Smooth muscle cell (in vitro differentiated cells): ENCODE measurements at regions not wholly inside any gene's neighbourhood (a gene's known extent, or its start where the extent isn't known, plus 50 kb on each side); places are given as distances from the start of the nearest gene placed in this dataset.

ENCODE experiments used
- DNase-seq: peaks from one replicate; lab custom pipeline; 2025; ENCODE audit not compliant: unreplicated experiment; lab: John Stamatoyannopoulos, UW
- H2AFZ ChIP-seq: fragments of 200-600 bp; sonication (generic); 2 replicates; pipeline ENCODE4 v1.6.0; 2016; ENCODE audit warnings: antibody characterized with exemption, low read depth, mild to moderate bottlenecking
- H3F3A ChIP-seq: fragments of 200-600 bp; sonication (generic); 2 replicates; pipeline ENCODE4 v1.6.0; 2017; ENCODE audit warnings: antibody characterized with exemption, low read depth
- H3K27ac ChIP-seq: fragments of 200-600 bp; sonication (generic); 2 replicates; pipeline ENCODE4 v1.5.1; 2016; ENCODE audit warnings: low read depth, mild to moderate bottlenecking
- H3K27me3 ChIP-seq: fragments of 200-600 bp; sonication (generic); 2 replicates; pipeline ENCODE4 v1.6.1; 2016; ENCODE audit warnings: low read depth, mild to moderate bottlenecking
- H3K36me3 ChIP-seq: fragments of 200-600 bp; sonication (generic); 2 replicates; pipeline ENCODE4 v1.5.1; 2016; ENCODE audit warnings: low read depth
- H3K4me1 ChIP-seq: fragments of 200-600 bp; sonication (generic); 2 replicates; pipeline ENCODE4 v1.5.1; 2016; ENCODE audit warnings: low read depth
- H3K4me2 ChIP-seq: fragments of 200-600 bp; sonication (generic); 2 replicates; pipeline ENCODE4 v1.6.0; 2016; ENCODE audit warnings: mild to moderate bottlenecking
- H3K4me3 ChIP-seq: fragments of 200-600 bp; sonication (generic); 2 replicates; pipeline ENCODE4 v1.5.1; 2016; ENCODE audit warnings: mild to moderate bottlenecking
- H3K79me2 ChIP-seq: fragments of 200-600 bp; sonication (generic); 2 replicates; pipeline ENCODE4 v1.6.0; 2016; ENCODE audit warnings: low read depth, mild to moderate bottlenecking
- H3K9ac ChIP-seq: fragments of 200-600 bp; sonication (generic); 2 replicates; pipeline ENCODE4 v1.6.0; 2016; ENCODE audit warnings: low read depth
- H3K9me3 ChIP-seq: fragments of 200-600 bp; sonication (generic); replicated peaks from 2 replicates; pipeline ENCODE4 v1.5.1; 2016; ENCODE audit warnings: low read depth
- H4K20me1 ChIP-seq: fragments of 200-600 bp; sonication (generic); 2 replicates; pipeline ENCODE4 v1.6.0; 2016; ENCODE audit warnings: low read depth
- CTCF ChIP-seq: fragments of 200-600 bp; sonication (generic); IDR thresholded peaks from 2 replicates; pipeline ENCODE4 v1.5.1; 2017; ENCODE audit warnings: borderline replicate concordance, mild to moderate bottlenecking, antibody characterized with exemption; ENCODE audit not compliant: insufficient read depth, poor library complexity, severe bottlenecking
- WGBS: methylation state at CpG from one replicate; pipeline ENCODE4 v1.1.7; 2016; ENCODE audit warnings: low lambda C conversion rate; 5-methylcytosine and 5-hydroxymethylcytosine counted together

GRCh38 chr2:4909346-4910009 is 782.7 kb upstream of the SOX11 start:
- no peaks in the 10 kb centered on the region for H3K4me1 ChIP-seq
- no peak for DNase-seq
- H4K20me1 ChIP-seq = no peaks in the 10 kb centered on the region
- no peak overlapping the region for H3K9ac ChIP-seq
- no peak overlapping the region for H3K4me3 ChIP-seq
- no peak overlapping the region for H2AFZ ChIP-seq
- TF ChIP-seq CTCF = no peak
- H3K36me3 ChIP-seq = no peaks in the 10 kb centered on the region
- no peak overlapping the region for H3K4me2 ChIP-seq
- H3F3A ChIP-seq = no peaks in the 10 kb centered on the region
- no peak overlapping the region for H3K27ac ChIP-seq
- no peaks in the 10 kb centered on the region for H3K79me2 ChIP-seq
- no peaks in the 10 kb centered on the region for H3K9me3 ChIP-seq
- WGBS = 83% methylated on average over 9 of the region's 9 CpGs
- H3K27me3 ChIP-seq = no peaks in the 10 kb centered on the region

DNA sequence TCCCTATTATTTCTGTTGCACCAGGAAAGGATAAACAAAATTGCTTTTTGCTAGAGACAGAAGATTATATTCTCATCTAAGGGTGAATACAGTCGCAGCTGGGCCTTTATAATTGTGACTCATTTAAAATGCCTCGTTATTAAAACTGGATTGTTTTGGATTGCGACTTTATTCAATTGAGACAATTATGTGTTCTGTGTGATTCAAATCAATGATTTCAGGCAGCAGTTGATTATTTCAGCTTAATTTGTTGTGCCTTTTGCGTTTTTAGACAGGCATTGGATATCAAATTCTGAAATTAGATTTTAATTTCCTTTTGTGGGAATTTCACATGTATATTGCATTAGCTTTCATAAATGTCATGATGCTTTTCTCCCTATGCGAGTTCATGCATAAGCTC is 778.1 kb upstream of the SOX11 start:
- WGBS = 94% methylated on average over 5 of the region's 5 CpGs
- no peaks in the 10 kb centered on the region for H4K20me1 ChIP-seq

DNA sequence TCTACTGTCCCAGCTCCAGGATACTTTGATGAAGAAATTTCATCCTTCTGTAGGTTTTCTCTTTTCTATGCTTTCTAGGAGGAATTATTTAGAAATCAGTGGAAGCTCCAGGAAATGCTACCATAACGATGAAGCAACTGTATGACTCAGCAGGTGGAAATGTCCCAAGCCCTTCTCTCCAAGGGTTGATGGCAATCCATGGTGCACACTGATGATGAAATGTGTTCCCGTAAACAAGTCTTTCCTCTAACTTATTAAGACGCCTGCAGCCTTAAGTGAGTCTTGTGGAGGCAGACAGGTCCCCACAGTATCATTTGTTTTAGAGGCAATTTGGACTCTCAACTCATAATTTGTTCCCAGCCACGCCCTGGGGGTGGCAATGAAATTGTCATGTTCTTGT is 777.6 kb upstream of the SOX11 start:
- Histone ChIP-seq H3K27me3 (no peaks in the 10 kb centered on the region), H3K9me3 (no peaks in the 10 kb centered on the region), H3K9ac (no peak overlapping the region), H3K4me2 (no peak overlapping the region), H3K4me1 (no peaks in the 10 kb centered on the region), H3K36me3 (no peaks in the 10 kb centered on the region), H4K20me1 (no peaks in the 10 kb centered on the region), H3K27ac (no peak overlapping the region), H3K79me2 (no peaks in the 10 kb centered on the region), H2AFZ (no peak overlapping the region), H3K4me3 (no peak overlapping the region), H3F3A (no peaks in the 10 kb centered on the region)
- no peak for DNase-seq
- no peak for TF ChIP-seq CTCF
- WGBS = 56% methylated on average over 4 of the region's 4 CpGs

More for the DNA sequence above, 778.1 kb upstream of the SOX11 start:
- Histone ChIP-seq H3K4me3 (no peak overlapping the region), H2AFZ (no peak overlapping the region), H3K27ac (no peak overlapping the region), H3K4me1 (no peaks in the 10 kb centered on the region), H3K27me3 (no peaks in the 10 kb centered on the region), H3K9ac (no peak overlapping the region), H3K4me2 (no peak overlapping the region), H3K79me2 (no peaks in the 10 kb centered on the region), H3K9me3 (no peaks in the 10 kb centered on the region), H3K36me3 (no peaks in the 10 kb centered on the region), H3F3A (no peaks in the 10 kb centered on the region)
- no peak for DNase-seq
- TF ChIP-seq CTCF = no peak

GRCh38 chr2:4915357-4915756 is 776.8 kb upstream of the SOX11 start:
- WGBS = 84% methylated on average over 2 of the region's 2 CpGs
- Histone ChIP-seq H4K20me1 (no peaks in the 10 kb centered on the region), H3K4me1 (no peaks in the 10 kb centered on the region), H2AFZ (no peak overlapping the region), H3K27me3 (no peaks in the 10 kb centered on the region), H3K36me3 (no peaks in the 10 kb centered on the region), H3F3A (no peaks in the 10 kb centered on the region), H3K4me2 (no peak overlapping the region), H3K9me3 (no peaks in the 10 kb centered on the region), H3K27ac (no peak overlapping the region), H3K9ac (no peak overlapping the region), H3K4me3 (no peak overlapping the region), H3K79me2 (no peaks in the 10 kb centered on the region)
- no peak for DNase-seq
- TF ChIP-seq CTCF = no peak
